Activated CD4-positive, alpha-beta memory T cell treated with anti-CD3 and anti-CD28 coated beads, Interleukin-2, amount 10 ng/mL, durations not matched to agents 7 days and 5 days (primary cell): ENCODE measurements at regions not wholly inside any gene's neighbourhood (a gene's known extent, or its start where the extent isn't known, plus 50 kb on each side); places are given as distances from the start of the nearest gene placed in this dataset.

Experiments used
- CTCF ChIA-PET: fragments of 350-600 bp; sonication (Branson Sonifier 250); formaldehyde crosslinking; loops from one replicate; lab custom pipeline; 2021; ENCODE audit warnings: antibody characterized with exemption, inconsistent platforms; lab: Charles Lee
- POLR2A ChIA-PET: fragments of 350-600 bp; sonication (Branson Sonifier 250); formaldehyde crosslinking; loops from one replicate; lab custom pipeline; 2021; ENCODE audit warnings: antibody characterized with exemption; lab: Charles Lee
- DNase-seq: peaks from one replicate; pipeline ENCODE4 v3.0.0-alpha.2; 2020
- H3K27ac Mint-ChIP-seq: one replicate; pipeline ENCODE4 v1.8.0; 2021; ENCODE audit warnings: mild to moderate bottlenecking, mixed read lengths
- H3K27me3 Mint-ChIP-seq: one replicate; pipeline ENCODE4 v1.8.0; 2021; ENCODE audit warnings: mixed read lengths
- H3K36me3 Mint-ChIP-seq: one replicate; pipeline ENCODE4 v1.8.0; 2021; ENCODE audit warnings: low read depth, mixed read lengths
- H3K4me1 Mint-ChIP-seq: one replicate; pipeline ENCODE4 v1.8.0; 2021; ENCODE audit warnings: mixed read lengths
- H3K4me3 Mint-ChIP-seq: one replicate; pipeline ENCODE4 v1.8.0; 2021; ENCODE audit warnings: mild to moderate bottlenecking, mixed read lengths
- H3K9me3 Mint-ChIP-seq: one replicate; pipeline ENCODE4 v1.8.0; 2021; ENCODE audit warnings: mixed read lengths

DNA sequence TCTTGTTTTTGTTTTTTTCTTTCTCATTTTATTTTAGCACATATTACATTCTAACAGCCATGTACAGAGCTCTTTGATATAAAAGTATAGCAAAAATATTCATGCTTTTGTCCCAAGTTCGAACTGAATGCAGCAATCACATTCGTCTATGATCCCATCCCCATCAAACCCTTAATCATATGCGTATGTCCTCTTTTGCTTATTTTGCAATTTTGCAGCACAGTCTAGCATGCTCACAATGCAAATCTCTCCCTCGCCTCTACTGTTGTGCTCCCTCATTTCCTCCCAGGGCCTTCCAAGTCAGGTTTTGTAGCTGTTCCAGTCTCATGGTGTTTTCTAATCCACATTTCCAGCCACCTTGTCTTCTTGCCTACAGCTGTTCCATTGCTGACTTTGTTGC, 144.6 kb upstream of the VEPH1 start:
- DNase-seq: no peak
- ChIA-PET POLR2A (no interaction called here), CTCF (no interaction called here)
- H3K36me3 Mint-ChIP-seq: no peaks in the 10 kb centered on the region
- no peaks in the 10 kb centered on the region for H3K9me3 Mint-ChIP-seq
- no peaks in the 10 kb centered on the region for H3K27me3 Mint-ChIP-seq
- H3K27ac Mint-ChIP-seq: no peak overlapping the region
- H3K4me1 Mint-ChIP-seq: no peaks in the 10 kb centered on the region
- no peak overlapping the region for H3K4me3 Mint-ChIP-seq

DNA sequence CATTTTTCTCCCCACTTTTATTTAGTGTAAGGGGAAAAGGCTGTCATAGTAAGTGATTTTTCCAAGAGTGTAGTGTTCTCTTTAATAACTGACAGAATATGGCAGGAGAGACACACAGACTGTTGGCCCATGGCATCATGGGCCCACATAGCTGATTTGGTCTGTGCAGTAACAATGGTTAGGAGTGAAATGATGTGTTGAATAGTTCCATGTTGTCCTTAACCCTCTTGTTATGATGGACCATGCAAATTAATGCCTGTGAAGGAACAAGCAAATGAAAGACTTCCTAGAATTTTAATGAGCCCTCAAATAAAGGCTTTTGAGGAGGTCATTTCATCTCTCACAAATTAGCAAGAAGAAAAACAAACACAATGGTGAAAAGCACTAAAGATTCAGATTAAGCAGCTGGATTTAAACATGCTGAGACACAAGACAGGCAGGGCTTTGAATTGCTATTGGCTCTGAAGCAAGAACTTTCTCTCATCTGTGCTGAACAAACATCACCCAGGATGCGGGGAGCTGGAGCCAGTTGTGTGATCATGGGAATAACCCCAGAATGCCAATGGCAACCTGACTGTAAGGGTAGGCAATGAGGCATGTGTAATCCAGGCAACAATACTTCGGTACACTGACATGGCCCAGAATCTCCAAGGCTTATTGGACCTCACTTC, 136.7 kb upstream of the VEPH1 start:
- H3K27me3 Mint-ChIP-seq: peaks cover 2% of the 10 kb centered on the region
- no peak overlapping the region for H3K4me3 Mint-ChIP-seq
- H3K27ac Mint-ChIP-seq: no peak overlapping the region
- POLR2A ChIA-PET: no interaction called here
- no peak for DNase-seq
- no peaks in the 10 kb centered on the region for H3K4me1 Mint-ChIP-seq
- no peaks in the 10 kb centered on the region for H3K36me3 Mint-ChIP-seq
- CTCF ChIA-PET: no interaction called here
- H3K9me3 Mint-ChIP-seq: no peaks in the 10 kb centered on the region

DNA sequence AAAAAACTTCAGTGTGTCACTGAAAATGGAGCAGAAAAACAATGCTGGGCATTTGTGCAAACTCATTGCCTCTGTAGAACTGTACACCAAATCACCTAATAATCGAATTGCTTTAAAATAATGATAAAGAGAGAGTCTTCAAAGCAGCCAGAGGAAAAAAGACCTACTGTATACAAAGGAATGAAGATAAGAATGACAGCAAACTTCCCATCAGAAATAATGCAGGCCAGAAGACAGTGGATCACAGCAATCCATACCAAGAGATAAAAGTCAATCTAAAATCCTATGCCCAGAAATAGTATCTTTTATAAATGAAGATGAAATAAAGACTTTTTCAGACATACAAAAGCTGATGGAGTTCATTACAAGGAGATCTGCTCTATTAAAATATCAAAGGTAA, 134.7 kb upstream of the VEPH1 start:
- Mint-ChIP-seq H3K36me3 (no peaks in the 10 kb centered on the region), H3K4me1 (no peaks in the 10 kb centered on the region), H3K4me3 (no peak overlapping the region), H3K9me3 (no peaks in the 10 kb centered on the region), H3K27me3 (peaks cover 2% of the 10 kb centered on the region), H3K27ac (no peak overlapping the region)
- CTCF ChIA-PET: no interaction called here
- DNase-seq: no peak
- POLR2A ChIA-PET: no interaction called here

DNA sequence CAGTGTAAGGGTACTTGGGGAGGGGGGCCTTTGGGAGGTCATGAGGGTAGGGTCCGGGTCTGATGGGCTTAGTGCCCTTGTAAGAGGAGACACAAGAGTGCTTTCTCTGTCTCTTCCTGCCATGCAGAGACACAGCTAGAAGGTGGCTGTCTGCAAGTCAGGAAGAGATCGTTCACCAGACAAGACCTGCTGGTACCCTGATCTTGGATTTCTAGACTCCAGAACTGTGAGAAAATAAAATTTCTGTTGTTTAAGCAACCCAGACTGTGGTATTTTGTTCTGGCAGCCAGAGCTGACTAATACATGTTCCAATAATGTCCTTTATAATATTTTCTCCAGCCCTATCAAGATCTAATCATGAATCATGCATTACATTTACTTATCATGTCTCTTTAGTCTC, 130.0 kb upstream of the VEPH1 start:
- no peaks in the 10 kb centered on the region for H3K9me3 Mint-ChIP-seq
- no peaks in the 10 kb centered on the region for H3K36me3 Mint-ChIP-seq
- CTCF ChIA-PET: no interaction called here
- no peak for DNase-seq
- H3K4me3 Mint-ChIP-seq: no peak overlapping the region
- no peaks in the 10 kb centered on the region for H3K4me1 Mint-ChIP-seq
- no peak overlapping the region for H3K27ac Mint-ChIP-seq
- POLR2A ChIA-PET: no interaction called here
- peaks cover 4% of the 10 kb centered on the region for H3K27me3 Mint-ChIP-seq

DNA sequence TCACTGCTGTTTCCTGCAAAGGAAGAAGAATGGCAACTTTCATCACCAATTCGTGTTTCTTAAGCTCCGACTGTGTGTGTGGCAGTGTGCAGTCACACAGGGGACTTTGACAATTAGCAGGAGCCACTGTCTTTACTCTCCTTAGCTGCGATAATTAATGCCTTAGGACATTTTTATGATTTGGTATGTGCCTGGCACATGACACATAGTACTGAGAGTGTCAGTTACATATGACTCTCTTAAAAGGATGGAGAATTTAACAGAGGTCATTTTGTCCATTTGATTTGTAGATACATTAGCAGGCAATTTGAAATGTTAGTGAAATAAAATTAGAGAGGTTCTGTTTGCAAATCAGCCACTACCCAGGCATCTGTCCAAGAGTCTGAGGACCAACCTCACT, 128.9 kb upstream of the VEPH1 start:
- Mint-ChIP-seq H3K27me3 (peaks cover 4% of the 10 kb centered on the region), H3K4me3 (no peak overlapping the region), H3K9me3 (no peaks in the 10 kb centered on the region), H3K36me3 (no peaks in the 10 kb centered on the region), H3K27ac (no peak overlapping the region), H3K4me1 (no peaks in the 10 kb centered on the region)
- CTCF ChIA-PET: no interaction called here
- no peak for DNase-seq
- POLR2A ChIA-PET: no interaction called here

DNA sequence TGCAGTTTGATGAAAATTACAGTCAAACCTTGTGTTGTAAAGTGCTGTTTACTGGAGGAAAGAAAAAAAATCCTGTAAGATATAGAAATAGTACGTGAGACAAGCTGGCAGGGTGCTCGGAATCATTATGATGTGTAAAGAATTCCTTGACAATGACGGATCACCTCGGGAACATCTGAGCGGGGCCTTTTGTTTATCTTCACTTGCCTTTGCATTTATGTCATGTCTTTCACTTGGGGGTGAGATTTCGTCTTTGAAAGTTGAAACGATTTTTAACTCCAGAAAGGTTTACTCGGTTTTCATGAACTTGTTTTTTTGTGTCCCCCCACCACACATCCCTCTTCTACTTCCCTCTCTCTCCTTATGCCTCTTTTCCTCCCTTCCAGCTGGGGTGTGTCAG, 128.3 kb upstream of the VEPH1 start:
- DNase-seq: no peak
- Mint-ChIP-seq H3K27me3 (peaks cover 4% of the 10 kb centered on the region), H3K4me3 (no peak overlapping the region), H3K27ac (no peak overlapping the region), H3K4me1 (no peaks in the 10 kb centered on the region), H3K36me3 (no peaks in the 10 kb centered on the region), H3K9me3 (no peaks in the 10 kb centered on the region)
- ChIA-PET CTCF (no interaction called here), POLR2A (no interaction called here)

DNA sequence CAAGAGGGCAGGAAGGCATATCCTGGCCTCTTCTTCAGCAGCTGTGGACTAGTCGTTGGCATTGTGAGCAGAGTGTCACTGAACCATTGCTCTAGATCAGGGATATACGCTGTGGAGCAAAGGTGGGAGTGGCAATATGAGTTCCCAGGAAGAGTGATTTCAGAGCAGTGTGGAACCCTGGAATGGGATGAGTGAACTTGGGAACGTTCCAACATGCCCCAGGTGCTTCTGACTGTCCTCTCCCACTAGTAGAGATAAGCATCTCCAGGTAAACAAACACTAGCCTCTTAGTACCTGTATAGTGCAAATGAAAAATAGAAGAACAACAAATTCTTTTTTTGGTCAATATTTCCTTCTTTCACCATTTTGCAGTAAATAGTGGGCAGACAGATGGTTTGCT, 123.6 kb upstream of the VEPH1 start:
- CTCF ChIA-PET: interaction anchor here (1.3 kb wide), 1 partner anchor 20 kb away, joined by 3 read pairs; no protein-coding TSS in a partner anchor
- H3K27me3 Mint-ChIP-seq: peaks cover 4% of the 10 kb centered on the region
- no peak overlapping the region for H3K27ac Mint-ChIP-seq
- DNase-seq: no peak
- H3K4me3 Mint-ChIP-seq: no peak overlapping the region
- no peaks in the 10 kb centered on the region for H3K36me3 Mint-ChIP-seq
- H3K9me3 Mint-ChIP-seq: no peaks in the 10 kb centered on the region
- no peaks in the 10 kb centered on the region for H3K4me1 Mint-ChIP-seq
- POLR2A ChIA-PET: no interaction called here

DNA sequence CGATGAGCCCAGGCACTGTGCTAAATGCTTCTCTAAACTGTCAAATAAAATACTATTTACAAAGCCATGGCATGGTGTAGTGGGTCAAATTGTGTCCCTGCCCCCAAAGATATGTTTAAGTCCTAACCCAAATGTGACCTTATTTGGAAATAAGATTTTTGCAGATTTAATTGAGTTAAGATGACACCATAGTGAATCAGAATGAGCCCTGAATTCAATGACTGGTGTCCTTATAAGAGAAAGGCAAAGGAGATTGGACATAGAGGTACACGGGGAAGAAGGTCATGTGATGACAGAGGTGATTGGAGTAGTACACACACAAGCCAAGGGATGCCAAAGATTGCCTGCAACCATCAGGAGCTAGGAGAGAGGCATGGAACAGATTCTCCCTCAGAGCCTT, 121.6 kb upstream of the VEPH1 start:
- DNase-seq: no peak
- CTCF ChIA-PET: no interaction called here
- Mint-ChIP-seq H3K4me3 (no peak overlapping the region), H3K36me3 (no peaks in the 10 kb centered on the region), H3K9me3 (no peaks in the 10 kb centered on the region), H3K27ac (no peak overlapping the region), H3K27me3 (peaks cover 2% of the 10 kb centered on the region), H3K4me1 (no peaks in the 10 kb centered on the region)
- POLR2A ChIA-PET: no interaction called here

DNA sequence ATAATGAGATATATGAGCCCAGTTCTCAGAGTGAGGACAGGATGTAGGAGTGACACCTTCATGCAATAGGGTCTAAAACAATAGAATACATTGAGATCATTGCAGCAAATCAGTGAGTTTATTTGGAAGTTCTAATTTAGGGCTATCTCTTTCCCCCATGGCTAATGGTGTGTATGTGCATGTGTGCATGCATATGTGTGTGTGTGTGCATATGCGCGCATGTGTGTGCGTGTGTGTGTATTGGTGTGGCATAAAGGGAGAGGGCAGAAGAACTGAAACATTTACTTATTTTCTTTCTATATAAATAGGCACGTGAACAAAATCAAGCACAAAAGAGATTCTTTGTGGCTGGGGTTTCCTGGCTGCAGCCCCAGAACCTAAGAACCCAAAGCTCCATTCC, 115.7 kb upstream of the VEPH1 start:
- H3K4me1 Mint-ChIP-seq: no peaks in the 10 kb centered on the region
- ChIA-PET CTCF (no interaction called here), POLR2A (no interaction called here)
- DNase-seq: no peak
- H3K27me3 Mint-ChIP-seq: peaks cover 6% of the 10 kb centered on the region
- no peak overlapping the region for H3K27ac Mint-ChIP-seq
- no peaks in the 10 kb centered on the region for H3K36me3 Mint-ChIP-seq
- no peak overlapping the region for H3K4me3 Mint-ChIP-seq
- H3K9me3 Mint-ChIP-seq: no peaks in the 10 kb centered on the region

DNA sequence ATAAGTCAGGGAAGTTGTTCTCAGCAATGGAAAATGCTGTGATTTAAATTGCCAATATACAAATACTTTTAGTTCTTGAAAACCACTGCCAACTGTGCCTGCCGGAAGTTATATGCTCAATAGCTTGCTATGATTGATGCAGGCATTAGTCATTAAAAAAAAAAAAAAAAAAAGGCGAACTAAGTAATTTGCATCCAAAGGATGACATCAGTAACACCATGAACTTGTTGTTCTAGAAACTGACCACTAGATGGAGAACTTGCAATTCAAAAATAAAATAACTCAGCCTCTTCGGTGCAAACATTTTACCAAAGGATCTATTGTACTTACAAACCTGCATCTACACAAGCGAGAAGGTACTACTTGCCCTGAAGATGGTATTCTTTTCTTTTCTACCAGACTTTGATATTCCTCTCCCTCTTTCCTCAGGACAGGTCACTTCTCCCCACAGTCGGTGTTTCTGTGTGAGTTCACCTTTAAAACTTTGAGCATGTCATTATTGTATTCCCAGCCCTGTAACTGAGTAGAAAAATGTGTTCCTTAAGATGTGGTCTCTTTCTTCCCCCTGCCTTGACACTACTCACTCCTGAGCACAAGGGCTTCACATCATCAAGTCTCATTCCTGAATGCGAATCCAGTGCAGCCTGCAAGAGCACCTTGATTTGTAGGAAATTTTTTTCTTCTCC, 115.0 kb upstream of the VEPH1 start:
- ChIA-PET POLR2A (no interaction called here), CTCF (interaction anchor here (0.6 to 2.5 kb wide), 10 partner anchors 10 to 953 kb away, joined by 3 to 15 read pairs (median 3); partner anchors contain the start of gene MLF1)
- Mint-ChIP-seq H3K27ac (no peak overlapping the region), H3K4me3 (no peak overlapping the region), H3K36me3 (no peaks in the 10 kb centered on the region), H3K9me3 (no peaks in the 10 kb centered on the region), H3K4me1 (no peaks in the 10 kb centered on the region), H3K27me3 (peaks cover 6% of the 10 kb centered on the region)
- DNase-seq: no peak

DNA sequence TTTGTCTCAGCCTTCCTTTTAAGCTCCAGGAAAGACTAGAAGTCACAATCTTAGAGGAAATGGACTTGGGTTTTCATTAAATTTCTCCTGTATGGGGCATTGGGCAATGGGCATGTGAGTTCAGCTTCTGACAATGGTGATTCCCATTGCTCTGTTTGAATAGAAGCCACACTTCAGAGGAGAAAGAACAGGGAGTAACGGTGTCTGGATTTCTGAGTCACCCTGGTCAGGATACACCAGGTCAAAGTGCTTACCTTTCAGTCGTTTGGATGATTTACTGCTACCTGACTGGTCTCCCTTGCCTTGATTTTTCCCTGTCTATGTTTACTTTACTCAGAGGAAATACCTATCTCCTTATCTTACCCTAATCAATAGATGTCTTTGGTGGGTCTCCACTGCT, 111.7 kb upstream of the VEPH1 start:
- Mint-ChIP-seq H3K4me1 (no peaks in the 10 kb centered on the region), H3K27me3 (peaks cover 6% of the 10 kb centered on the region), H3K9me3 (no peaks in the 10 kb centered on the region), H3K4me3 (no peak overlapping the region), H3K36me3 (no peaks in the 10 kb centered on the region), H3K27ac (no peak overlapping the region)
- DNase-seq: no peak
- ChIA-PET POLR2A (no interaction called here), CTCF (interaction anchor here (0.9 kb wide), 1 partner anchor 917 kb away, joined by 3 read pairs; no protein-coding TSS in a partner anchor)

DNA sequence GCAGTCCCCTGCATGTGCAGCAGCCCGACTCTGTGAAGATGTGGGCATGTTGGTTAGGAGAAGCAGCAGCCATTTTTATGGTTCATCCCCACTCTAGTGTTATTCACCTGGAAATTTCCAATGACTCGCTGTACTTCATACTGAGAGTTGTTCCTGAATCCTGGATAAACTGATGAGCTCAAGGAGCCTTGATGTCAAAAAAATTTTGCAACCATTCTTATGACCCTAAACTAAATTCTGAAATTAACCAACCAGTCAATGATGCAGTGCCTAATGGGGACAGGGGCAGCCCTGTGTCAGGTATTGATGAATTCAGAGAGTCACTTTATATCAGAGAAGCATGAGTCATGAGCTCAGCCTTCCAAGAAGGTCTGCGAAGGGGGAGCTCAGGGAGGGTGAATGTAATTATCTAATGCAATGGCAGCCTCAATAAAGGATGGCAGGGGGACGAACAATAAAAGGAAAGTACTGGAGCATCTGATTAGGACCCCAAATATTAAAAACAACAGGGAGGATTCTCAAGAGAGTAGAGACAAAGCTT, 108.4 kb upstream of the VEPH1 start:
- Mint-ChIP-seq H3K4me3 (no peak overlapping the region), H3K9me3 (no peaks in the 10 kb centered on the region), H3K27me3 (no peaks in the 10 kb centered on the region), H3K27ac (no peak overlapping the region), H3K4me1 (peaks cover 2% of the 10 kb centered on the region), H3K36me3 (no peaks in the 10 kb centered on the region)
- no peak for DNase-seq
- CTCF ChIA-PET: no interaction called here
- POLR2A ChIA-PET: no interaction called here

DNA sequence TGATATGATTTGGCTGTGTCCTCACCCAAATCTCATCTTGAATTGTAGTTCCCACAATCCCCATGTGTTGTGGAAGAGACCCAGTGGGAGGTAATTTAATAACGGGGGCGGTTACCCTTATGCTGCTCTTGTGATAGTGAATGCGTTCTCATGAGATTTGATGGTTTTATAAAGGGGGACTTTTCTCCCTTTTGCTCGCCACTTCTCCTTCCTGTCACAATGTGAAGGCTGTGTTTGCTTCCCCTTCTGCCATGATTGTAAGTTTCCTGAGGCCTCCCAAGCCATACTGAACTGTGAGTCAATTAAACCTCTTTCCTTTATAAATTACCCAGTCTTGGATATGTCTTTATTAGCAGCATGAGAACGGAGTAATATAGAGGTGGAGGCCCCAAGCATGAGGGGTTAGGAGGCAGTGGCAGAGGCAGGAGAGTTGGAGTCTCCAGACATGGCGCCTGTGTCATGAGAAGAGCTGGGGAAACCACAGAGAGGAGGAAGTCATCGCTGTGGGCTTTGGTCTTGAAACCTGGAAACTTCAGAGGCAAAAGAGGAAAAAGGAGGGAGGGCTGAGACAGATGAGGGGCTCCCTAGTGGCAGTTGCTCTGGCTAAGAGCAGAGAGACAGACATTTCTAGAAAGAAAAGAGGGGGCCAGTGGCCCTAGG, 107.8 kb upstream of the VEPH1 start:
- POLR2A ChIA-PET: no interaction called here
- Mint-ChIP-seq H3K4me3 (no peak overlapping the region), H3K36me3 (no peaks in the 10 kb centered on the region), H3K27ac (no peak overlapping the region), H3K27me3 (no peaks in the 10 kb centered on the region), H3K9me3 (no peaks in the 10 kb centered on the region), H3K4me1 (peaks cover 2% of the 10 kb centered on the region)
- CTCF ChIA-PET: no interaction called here
- no peak for DNase-seq
